ENCODE measurements at regions not wholly inside any gene's neighbourhood (a gene's known extent, or its start where the extent isn't known, plus 50 kb on each side); places are given as distances from the start of the nearest gene placed in this dataset.

DNA sequence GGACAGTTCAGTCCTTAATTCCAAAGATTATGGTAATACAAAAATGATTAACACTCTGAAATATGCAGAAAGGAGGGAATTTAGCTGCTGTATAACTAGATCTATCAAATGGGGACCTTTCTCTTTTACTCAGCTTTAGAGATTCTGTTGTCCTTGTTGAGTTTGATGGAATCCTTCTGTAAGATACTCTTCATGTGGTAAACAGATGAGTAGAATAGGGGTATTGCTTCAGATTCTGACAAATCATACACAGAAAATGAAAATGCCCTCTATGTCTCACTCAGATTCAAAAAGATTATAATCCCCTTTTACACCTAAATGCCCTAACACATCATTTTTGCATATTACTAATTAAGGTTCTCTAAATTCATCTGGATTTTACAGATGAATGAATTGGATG is 50.7 kb downstream of the ARHGAP35 start:
- no peak for DNase-seq (ENCODE audit: low spot score)

DNA sequence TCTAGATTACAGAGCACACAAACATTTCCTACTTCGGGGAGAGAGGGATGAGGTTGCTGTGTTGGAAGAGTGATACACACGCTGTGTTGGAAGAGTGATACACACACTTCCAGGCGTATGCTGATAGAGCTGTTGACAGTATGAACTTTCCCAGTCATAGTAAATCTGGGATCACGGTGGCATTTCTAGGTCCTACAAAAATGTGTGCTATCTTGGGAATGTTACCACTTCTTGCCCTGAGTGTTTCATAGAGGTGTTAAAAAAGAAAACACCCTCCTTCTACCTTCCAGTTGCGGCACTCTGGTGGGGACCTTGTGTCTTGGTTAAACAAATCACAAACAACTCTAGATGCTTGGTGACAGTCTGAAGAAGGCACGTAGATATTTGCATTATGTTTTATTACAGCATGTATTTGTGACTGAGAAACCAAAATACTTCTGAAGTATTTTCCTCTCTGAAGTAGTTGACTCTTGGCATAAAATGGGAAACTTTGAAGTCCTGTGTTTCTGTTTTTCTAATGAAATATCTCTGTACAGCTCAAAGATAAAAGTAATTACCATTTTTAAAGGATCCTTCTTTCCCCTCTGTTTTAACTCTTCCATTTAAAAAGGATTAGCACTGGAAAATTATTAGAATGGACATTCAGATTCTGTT is 52.5 kb downstream of the ARHGAP35 start:
- DNase-seq (ENCODE audit: low spot score): no peak

DNA sequence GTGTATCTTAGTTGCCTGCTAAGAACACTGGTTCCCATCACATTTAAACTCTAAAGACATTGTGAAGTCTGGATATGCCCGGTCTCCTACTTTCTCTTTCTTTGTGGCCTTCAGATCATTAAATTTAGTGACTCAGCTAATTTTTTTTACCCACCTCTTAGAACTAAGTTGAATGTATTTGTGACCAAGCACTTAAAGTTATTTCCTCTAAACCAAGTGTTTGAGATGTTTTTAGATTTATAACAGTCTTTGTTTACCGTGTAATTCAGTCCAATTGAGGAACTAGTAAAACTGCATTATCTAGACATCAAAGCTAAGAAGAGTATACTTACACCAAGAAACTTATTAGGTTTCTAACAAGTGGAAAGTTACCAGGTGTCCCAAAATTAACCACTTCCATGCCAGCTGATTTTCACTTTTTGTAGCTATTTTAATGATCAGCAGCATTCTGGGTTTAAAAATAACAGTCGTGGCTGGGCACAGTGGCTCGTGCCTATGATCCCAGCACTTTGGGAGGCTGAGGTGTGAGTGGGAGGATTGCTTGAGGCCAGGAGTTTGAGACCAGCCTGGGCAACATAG is 53.1 kb downstream of the ARHGAP35 start:
- DNase-seq (ENCODE audit: low spot score): peak; percentile 58

DNA sequence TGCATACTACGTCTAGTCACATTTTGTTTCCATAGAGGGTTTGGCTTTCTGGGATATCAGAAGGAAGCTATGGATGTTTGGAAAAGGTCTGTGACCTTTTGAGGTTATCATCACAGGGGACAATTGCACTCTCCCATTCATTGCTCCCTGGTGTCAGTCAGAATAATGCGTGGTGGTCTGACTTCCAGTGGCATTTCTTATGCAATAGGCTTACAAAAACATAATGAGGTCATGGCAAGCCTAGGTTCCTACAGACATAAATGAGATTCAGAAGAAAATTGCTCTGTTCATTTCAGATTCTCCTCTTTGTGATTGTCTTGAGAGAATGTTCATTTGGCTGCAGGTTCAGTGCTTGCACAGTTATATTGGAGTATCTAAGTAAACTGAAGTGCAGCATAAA is 54.6 kb downstream of the ARHGAP35 start:
- DNase-seq (ENCODE audit: low spot score): no peak

DNA sequence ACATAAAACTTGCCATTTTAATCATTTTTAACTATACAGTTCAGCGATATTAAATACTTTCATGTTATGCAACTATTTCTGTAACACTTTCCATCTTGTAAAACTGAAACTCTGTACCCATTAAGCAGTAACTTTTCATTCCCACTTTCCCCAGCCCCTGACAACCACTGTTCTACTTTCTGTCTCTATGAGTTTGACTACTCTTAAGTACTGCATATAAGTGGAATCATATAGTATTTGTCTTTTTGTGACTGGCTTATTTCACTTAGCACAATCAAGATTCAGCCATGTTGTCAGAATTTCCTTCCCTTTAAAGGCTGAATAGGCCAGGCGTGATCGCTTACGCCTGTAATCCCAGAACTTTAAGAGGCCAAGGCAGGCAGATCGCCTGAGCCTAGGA is 56.2 kb downstream of the ARHGAP35 start:
- DNase-seq (ENCODE audit: low spot score): no peak

DNA sequence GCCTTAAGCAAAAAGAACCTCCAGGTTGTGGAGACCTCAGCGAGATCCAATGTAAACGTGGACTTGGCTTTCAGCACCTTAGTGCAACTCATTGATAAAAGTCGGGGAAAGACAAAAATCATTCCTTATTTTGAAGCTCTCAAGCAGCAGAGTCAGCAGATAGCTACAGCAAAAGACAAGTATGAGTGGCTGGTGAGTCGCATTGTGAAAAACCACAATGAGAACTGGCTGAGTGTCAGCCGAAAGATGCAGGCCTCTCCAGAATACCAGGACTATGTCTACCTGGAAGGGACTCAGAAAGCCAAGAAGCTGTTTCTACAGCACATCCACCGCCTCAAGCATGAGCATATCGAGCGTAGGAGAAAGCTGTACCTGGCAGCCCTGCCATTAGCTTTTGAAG is 58.5 kb downstream of the ARHGAP35 start:
- peak; percentile 49 for DNase-seq (ENCODE audit: low spot score)

DNA sequence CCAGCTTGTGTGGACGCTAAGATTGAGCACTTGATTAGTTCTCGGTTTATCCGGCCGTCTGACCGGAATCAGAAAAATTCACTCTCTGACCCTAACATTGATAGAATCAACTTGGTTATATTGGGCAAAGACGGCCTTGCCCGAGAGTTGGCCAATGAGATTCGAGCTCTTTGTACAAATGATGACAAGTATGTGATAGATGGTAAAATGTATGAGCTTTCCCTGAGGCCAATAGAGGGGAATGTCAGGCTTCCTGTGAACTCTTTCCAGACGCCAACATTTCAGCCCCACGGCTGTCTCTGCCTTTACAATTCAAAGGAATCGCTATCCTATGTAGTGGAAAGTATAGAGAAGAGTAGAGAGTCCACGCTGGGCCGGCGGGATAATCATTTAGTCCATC is 59.6 kb downstream of the ARHGAP35 start:
- no peak for DNase-seq (ENCODE audit: low spot score)

DNA sequence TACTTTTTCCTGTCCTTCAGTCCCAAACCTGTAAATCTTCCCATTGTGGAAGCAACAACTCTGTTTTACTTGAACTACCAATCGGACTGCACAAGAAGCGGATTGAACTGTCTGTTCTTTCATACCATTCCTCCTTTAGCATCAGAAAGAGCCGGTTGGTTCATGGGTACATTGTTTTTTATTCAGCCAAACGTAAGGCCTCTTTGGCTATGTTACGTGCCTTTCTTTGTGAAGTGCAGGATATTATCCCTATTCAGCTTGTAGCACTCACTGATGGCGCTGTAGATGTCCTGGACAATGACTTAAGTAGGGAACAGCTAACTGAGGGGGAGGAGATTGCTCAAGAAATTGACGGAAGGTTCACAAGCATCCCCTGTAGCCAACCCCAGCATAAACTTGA is 60.3 kb downstream of the ARHGAP35 start:
- DNase-seq (ENCODE audit: low spot score): no peak

DNA sequence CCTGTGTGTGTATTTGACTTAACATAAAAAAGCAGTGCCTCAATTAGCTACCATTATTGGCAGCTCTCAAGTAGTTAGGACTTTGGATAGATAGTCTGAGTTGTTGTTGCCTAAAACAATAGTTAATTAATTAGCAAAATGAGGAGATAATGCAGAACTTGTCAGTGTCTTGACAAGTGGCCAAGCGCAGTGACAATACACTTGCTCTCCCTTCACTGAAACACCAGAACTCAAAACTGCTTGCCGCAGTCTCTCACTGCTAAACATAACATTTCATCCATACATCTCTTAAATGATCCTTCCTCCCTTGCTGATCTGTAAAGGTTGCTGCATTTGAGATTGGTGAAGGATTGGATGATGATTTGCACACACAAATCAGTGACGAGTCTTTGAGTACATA is 61.7 kb downstream of the ARHGAP35 start:
- no peak for DNase-seq (ENCODE audit: low spot score)

DNA sequence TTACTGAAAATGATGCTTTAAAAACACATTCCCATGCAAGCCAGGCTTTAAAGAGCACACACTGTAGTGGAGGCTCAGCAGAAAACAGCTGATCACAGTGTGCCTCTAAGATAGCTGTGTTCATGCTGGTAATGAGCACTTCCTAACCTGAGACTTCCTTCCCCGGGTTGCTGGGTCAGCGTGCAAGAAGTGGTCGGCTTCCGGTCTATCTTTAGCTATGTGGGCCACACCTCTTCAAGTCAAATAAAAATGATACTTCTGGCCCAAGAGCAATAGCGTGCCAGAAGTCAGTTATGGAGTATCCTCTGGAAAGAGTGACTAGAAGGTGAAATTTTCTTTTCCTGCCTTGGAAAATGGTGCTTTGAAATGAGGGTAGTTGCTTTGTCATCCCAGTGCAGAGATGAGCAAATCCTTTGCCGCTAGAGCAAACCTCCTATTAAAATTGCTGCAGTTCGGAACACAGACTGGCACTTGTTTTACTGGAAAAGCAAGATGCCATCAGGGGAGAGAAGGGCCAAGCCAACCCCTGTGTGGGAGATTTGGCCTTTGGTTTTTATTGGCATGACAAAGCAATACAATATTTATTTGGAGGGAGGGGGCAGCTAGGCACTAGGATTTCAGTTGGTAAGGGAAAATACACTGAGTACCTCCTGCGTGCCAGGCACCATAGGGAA is 64.2 kb downstream of the ARHGAP35 start:
- peak; percentile 38 for DNase-seq (ENCODE audit: low spot score)

DNA sequence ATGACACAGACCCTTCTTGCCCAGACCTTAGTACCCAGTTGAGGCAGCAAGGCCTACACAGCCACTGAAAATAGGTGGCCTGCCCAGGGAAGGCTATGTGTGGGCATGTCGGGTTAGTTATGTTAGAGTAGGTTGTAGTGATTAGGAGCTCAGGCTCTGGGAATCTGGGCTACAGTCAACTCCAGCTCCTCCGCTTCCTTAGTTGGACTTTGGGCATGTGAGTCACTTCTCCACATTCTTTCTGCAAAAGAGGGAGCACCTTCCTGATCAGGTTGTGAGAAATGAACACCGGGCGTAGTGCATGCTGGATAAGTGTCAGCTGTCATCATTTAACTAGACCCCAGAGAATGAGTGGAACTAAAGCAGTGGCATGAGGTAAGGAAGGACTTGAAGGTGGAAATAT is 64.8 kb downstream of the ARHGAP35 start:
- DNase-seq (ENCODE audit: low spot score): no peak

DNA sequence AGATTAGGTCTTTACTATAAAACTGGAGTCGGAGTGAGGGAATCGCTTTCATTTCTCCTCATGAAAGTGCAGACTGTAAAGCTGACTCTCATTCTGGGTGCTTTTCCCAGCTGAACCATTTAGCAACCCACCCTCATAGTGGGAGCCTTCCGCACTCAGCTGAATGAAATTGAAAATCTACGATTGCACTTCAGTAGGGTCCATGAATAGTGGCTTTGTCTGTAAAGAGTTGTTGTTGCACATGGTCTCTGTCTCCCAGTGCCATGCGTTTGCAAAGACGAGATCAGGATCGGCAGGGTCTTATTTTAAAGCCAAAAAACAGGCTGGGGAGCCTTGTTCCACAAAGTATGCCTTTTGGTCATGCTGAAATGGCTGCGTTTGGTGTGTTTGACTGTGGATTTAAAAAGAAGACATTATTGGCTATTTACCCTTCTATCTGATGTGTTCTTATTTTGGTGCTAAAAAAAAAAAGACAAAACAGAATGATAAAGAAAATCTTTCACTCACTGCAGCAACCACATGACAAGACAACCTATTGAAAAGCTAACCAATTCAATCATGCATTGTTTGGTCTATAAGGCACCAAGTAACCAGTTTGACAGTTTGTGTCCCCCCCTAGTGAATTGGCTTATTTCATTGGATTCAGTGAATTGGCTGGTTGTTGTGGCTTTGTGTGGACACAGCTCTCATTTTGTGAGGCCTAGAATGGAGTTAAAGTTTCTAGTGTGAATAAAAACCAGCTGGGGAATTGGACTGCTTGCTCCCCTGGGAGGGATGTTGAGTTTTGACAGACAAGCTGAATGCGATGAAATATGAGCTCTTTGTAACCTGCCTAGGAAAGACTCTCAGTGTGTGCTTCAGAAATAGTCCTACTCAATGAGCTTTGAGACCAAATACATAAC is 65.6 kb downstream of the ARHGAP35 start:
- no peak for DNase-seq (ENCODE audit: low spot score)

DNA sequence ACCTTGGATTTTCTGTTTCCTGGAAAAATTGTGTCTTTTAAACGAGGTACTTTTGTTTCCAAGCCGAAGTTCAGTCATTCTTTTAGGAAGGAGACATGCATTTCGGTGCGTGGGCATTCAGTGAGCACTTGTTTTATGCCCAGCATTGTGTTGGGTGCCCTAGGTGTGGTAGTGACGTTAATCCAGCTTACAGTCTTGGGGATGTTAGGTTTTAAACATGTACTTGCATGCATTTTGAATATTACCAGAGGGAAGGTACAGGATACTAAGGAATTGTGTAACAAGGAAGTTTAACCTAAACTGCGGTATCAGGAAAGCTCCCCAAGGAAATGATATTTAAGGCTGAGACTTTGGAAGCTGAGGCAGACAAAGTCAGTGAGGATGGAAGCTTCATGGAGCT is 66.3 kb downstream of the ARHGAP35 start:
- no peak for DNase-seq (ENCODE audit: low spot score)

DNA sequence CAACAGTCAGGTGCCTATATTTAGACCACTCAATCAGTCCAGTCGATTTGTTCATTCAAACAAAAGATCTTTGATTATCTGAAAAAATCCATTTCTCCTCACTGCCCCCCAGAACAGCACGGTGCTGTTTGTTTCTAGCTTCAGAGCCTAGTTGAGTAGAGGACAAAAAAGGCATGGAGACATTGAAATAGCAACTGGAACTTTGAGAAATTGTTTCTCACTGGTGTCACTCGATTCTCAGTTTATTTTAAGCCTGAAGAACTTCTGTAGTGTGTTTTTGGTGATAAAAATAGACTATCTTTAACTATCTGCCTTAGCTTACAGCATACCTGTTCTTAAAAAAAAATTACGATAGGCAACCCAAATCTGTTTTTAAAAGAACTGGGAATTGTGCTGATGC is 67.1 kb downstream of the ARHGAP35 start:
- DNase-seq (ENCODE audit: low spot score): no peak

DNA sequence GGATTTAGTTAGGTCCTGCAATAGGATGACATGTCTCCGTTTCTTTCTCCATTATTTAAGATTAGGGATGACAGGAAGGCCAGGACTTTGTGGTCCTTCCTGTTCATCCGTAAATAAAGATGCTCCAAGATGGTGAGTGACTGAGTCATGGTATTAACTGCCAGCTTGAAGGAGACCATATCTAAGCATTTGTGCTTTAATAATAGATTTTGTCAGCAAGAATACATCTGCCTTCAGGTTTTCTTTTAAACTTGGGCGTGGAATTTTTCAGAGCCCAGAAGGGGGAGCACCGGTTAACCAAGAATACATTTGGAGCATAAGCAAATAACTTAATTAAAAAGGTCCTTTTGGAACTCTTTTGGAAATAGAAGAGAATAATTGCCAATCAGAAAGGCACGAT is 68.2 kb downstream of the ARHGAP35 start:
- no peak for DNase-seq (ENCODE audit: low spot score)

DNA sequence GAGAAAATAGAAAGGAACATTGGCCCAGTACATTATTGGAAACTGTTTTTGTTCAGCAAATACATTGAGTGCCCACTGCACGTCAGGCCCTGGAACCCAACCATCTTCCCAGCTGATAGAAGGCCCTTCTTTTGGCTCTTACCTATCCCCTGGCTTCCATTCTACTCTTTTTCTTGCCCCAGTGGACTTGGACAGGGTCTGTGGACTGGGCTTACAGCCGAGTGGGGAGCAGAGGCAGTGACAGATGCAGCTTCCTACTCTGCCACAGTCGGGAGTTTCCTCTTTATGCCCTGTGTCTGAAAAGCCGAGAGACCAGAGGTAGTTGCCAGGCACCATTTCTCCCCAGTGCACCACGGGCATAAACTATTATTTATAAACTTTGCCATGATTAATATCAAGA is 70.4 kb downstream of the ARHGAP35 start:
- no peak for DNase-seq (ENCODE audit: low spot score)

DNA sequence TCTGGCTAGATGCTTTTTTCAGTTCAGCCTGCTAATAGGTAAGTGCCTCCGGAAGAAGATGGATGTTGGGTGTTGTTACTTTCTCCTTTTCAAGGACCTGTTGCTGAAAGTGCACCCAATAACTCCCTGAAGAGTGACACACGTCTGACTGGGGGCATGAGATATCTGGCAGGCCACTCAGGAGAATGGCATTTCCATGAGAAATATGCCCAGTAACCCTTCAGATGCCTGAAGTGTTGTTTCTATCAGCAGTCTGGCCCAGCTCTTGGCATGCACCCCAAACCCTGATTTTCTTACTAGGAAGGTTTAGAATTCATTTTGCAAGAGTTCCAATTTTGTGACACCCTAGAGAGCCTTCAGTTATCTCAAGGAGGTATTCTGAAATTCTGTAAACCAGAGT is 71.5 kb downstream of the ARHGAP35 start:
- peak; percentile 40 for DNase-seq (ENCODE audit: low spot score)

DNA sequence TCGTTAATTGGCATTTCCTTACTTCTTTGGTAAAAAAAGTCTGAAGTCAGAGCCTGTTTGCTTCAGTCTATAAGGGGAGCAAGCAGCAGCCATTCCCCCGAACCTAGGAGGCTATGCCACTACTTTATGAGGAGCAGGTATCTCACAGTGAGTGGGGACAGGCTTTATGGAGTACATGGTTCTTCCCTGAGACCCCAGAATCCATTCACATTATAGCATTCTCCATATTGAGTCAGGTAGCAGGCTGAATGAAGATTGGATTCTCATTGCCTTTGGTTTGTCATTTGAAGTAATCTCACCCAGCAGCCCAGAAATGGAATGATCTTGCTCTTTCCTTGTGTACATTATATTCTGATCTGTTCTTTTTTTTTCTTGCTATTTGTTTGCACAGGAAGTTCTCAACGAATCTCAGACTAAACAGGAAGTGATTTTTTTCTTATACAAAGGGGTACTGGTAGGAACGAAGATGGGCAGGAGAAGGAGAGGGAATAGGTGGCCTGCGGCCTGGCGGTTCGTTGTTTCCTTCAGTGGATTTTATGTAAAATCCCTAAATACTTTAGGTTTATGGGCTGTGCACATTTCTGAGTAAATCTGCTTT is 74.4 kb downstream of the ARHGAP35 start:
- DNase-seq (ENCODE audit: low spot score): no peak

DNA sequence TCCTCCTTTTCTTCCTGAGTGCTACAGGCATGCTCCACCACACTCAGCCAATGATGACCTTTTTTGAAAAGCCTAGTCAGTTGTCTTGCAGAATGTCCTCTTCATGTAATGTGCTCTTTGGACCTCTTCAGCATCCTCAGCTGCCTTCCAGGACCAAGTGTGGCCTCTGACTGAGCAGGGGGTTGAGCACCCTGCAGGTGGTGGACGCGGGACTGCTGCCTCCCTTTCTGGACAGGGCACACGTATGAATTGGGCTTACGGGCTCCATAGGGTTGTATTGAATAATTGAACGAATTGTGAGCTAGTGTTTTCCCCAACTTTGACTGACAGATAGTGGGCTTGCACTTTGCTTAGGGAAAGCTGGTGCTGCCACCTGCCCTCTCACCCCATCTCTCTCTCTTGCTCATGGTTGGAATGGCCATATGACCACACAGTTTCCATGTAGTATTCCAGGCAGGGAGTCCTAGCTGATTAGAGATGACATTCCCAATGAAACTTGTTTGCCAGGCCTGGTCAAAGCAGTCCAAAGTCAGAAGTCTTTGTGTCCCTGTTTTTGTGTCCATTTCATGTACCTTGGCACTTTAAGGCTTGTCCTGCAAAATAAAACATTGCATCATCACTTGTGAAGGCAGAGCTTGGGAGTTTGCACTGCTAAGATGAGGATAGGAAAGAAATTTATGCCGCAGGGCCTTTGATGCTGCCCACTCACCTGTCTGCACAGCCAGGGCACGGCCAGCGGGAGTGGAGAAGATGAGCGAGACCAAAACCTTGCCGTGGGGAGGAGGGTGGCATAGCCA is 76.3 kb upstream of the NPAS1 start:
- no peak for DNase-seq (ENCODE audit: low spot score)

DNA sequence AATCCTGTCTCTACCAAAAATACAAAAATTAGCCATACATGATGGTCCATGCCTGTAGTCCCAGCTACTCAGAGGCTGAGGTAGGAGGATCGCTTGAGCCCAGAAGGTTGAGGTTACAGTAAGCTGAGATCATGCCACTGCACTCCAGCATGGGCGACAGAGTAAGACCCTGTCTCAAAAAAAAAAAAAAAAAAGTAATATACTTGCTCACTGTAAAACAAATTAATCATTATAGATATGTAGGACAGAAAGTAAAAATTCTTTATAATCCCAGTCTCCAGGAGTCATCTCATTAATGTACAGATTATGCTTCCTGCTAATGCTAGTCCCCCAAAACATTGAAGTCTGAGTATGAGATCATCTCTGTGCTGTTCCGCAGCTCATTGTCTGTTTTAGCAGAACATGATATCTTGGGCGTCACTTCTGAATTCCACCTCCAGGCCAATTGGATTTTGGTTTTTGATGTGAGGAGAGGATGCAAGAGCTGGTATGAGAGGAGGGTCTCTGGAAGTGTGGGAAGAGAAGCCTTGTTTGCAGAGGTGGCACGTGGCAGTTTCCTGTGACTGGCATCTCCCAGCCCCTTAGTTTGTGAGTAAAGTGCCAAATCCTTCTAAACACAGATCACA is 75.4 kb upstream of the NPAS1 start:
- no peak for DNase-seq (ENCODE audit: low spot score)

Measured in AG08395 (cell line).